ENCODE measurements at regions not wholly inside any gene's neighbourhood (a gene's known extent, or its start where the extent isn't known, plus 50 kb on each side); places are given as distances from the start of the nearest gene placed in this dataset.

- DNase-seq (ENCODE audit: low read depth, low spot score) = no peak
These were observed 83.0 kb downstream of the CXCL12 start for GRCh38 chr10:44301781-44302355.

DNA sequence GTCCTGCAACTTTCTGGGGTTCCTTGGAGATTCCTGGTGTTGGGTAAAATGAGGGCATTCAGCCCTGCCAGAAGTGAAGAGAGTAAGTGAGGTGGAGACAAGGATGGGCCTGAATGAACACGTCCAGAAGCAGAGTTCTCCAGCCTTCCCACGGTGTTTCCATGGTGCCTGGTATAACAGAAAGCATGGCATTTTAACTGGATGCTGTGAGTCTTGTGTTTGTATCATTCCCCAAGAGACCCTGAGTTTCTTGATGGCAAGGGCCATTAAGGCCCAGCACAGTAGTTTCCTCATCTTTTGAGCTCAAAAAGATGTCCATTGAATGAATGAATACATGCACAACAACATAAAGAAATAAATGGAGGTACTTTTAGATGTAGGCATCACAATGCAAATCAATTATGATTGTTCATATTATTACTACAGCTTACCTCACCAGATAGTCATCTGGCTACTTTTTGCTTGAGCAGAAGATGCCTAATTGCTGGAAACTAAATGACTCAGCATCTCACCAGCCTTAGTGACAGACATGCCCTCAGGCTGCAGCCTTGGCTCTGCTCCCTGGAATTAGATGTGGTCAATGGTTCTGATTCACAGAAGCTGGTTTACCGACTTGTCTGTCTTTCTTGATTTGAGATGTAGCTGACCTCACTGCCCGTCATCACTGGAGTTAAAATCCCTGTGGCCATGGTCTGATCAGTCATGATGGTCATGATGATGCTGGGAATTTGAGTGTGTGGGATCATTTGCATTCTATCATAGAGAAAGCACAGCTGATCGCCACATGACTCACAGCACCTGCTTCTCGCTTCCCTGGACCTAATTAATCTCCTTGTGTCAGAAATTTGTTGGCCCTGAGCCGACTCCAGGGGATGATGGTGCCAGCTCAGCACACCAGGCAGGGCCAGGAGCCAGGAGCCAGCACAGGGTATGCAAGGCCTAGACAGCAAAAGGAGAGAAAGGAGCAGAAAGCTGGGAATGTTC is 83.9 kb downstream of the CXCL12 start:
- no peak for DNase-seq (ENCODE audit: low read depth, low spot score)

GRCh38 chr10:44298713-44299112 is 86.2 kb downstream of the CXCL12 start:
- no peak for DNase-seq (ENCODE audit: low read depth, low spot score)

DNA sequence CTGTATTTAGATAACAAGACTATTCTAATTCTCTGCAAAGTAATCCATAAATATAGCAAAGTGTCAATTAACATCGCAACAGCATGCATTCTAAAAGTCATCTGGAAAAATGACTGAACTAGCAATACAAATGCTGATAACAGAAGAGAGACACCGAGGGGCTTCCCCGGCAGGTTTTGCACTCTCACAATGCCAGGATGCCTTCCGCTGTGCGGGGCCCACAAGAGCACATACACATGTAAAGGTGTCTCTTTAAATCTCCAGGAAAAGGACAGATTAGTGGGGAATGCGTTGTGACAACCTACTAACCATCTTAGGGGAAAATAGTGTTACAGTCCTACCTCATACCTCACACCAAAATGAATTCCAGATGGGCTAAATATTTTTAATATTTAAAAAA is 86.9 kb downstream of the CXCL12 start:
- no peak for DNase-seq (ENCODE audit: low read depth, low spot score)

- no peak for DNase-seq (ENCODE audit: low read depth, low spot score)
These were observed 89.2 kb downstream of the CXCL12 start for GRCh38 chr10:44295644-44296241.

- DNase-seq (ENCODE audit: low read depth, low spot score) = no peak
These were observed 90.0 kb downstream of the CXCL12 start for GRCh38 chr10:44294726-44295412.

DNA sequence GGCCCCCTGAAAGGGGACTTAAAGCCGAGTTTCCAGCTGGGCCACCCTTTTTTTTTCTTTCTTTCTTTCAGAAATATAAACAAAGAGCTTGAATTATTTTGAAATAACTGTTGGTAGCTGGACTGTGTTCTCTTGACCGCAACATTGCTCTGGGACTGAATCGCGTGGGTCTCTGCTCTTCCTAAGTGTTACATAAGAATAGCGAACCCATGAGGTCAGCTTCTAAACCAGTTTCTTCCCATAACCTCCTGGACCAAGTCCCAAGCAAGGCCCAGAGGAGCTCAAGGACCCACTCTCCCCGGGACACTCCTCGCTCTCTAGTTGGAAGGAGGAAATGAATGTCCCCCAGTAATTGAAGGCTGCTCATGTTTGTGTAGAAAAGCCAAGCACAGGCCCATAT is 91.1 kb downstream of the CXCL12 start:
- DNase-seq (ENCODE audit: low read depth, low spot score) = no peak

- DNase-seq (ENCODE audit: low read depth, low spot score) = no peak
These were observed 91.6 kb downstream of the CXCL12 start for GRCh38 chr10:44293306-44293778.

GRCh38 chr10:44292390-44293002 is 92.4 kb downstream of the CXCL12 start:
- no peak for DNase-seq (ENCODE audit: low read depth, low spot score)

DNA sequence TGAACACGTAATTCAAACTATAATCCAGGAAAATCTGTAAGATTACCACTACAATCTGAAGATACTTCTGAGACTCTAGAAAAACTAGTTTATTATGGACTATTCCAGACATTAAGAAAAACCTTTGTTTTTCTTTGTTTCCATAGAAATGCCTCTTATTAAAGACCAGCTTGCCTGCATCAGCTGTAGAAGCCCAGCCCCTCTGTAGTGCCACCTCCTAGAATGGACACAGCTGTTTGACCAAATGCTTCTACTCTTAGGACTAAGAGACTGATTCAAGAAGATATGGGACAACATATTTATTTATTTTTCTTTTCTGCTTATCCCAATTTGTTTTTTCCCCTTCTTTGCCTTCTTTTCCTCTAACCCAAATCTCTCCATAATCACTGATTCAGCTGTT is 93.8 kb downstream of the CXCL12 start:
- DNase-seq (ENCODE audit: low read depth, low spot score) = no peak

GRCh38 chr10:44289125-44289524 is 95.8 kb downstream of the CXCL12 start:
- no peak for DNase-seq (ENCODE audit: low read depth, low spot score)

GRCh38 chr10:44287408-44287807 is 97.5 kb downstream of the CXCL12 start:
- DNase-seq (ENCODE audit: low read depth, low spot score) = no peak

DNA sequence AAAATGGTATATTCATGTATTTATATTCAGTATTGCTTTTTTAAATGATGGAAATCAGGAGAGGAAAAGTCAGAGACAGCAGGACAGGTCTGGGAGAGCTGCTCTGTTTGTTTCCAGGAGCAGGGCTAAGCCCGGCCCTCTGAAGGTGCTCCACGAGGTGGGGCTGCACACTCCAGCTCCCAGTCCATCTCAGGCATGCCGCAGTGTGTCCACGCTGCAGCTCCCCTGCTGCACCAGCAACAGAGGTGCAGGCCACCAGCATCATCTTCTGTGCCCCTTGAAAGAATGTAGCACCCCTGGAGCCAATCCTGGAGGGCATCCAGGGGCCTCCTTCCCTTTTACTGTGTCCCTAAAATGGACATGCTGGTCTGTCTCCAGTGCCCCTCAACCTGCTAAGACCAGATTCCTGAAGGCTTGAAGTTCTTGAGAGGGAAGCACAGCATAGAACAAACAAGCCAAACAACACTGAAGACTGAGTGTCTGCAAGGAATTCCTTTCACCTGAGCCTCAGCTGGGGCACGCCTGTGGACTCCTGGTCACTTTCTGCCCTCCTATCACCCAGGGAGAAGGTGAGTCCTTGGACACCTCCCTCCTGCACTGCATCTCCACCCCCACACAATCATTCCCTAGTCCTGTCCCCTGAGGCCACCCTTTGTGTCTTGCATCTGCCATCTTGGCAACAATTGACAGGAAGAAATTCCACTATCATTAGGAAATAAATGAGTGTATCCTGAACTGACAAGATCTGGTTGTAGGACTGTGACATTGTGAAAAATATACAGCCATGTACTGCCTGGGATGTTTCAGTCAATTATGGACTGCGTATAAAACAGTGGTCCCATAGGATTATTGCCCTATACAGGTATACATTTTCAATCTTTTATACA is 100.5 kb downstream of the CXCL12 start:
- DNase-seq (ENCODE audit: low read depth, low spot score) = no peak

DNA sequence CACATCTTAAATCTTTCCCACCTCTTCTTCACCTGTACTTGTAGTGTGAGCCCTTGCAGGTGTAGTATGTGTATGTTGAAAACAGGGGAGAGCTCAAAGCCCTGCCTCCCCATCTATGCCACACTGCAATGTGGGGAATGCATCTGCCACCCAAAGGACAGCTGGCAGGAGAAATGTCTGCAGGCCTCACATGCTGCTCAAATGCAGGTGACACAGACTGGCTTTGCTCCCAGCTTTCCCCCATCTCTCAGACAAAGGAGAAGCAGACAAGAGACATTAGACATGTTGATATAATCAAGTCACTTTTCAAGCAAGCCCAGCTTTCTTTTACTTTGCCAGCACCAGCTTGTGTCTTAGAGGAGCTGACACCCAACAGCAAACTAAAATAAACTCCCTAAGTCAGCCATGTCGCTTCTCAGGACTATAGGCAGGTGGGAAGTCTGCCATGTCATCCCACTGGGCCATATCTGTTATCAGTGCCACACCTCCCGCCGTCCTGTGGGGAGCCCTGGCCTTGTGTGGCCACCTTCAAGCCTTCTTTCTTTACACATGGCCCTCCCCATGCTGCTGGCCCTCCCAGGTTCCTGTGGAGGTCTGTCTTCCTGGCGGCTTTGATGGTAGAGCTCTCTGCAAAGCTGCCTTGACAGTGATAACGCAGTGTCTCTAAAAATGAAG is 102.1 kb downstream of the CXCL12 start:
- no peak for DNase-seq (ENCODE audit: low read depth, low spot score)

DNA sequence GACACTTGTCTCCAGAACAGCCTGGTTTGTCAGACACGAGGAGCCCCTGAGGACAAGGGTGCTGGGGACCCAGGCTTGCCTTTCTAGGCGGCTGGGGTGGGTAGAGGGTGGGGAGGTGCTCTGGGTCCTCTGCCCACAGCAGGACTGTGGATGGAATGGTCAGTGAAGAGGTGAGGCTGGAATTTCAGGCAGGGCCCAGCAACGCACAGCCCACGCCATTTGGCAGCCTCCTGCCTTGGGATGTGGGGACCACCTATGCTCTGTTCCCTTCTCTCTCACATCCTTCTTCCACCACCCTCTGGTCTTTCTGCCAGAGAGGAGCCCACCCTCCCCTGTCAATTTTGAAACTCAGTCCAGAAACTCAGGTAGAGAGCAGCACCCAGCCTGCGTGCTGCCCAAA is 103.2 kb downstream of the CXCL12 start:
- DNase-seq (ENCODE audit: low read depth, low spot score) = no peak

DNA sequence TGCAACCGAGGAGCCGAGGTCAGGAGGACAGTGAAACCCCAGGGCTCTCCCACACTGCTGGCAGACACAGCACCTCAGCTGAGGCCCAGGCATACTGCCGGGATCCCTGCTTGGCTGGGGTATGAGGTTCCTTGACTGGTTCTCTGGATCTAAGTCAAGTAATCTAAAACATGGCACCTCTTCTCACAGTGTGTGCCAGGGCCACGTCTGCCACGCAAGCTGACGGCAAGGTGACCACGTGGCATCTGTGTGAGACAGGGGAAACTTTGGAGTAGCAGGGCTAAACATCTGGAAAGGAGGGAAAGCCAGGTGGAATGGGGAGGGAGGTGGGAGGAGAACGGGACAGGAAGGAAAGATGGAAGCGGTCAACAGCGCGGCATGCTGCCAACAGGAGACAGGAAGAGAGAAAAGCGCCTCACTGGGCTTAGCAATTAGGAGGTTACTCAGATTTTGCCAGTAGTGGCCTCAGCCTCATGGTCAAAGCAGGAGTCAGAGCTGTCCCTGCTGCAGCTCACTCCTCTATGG is 103.7 kb downstream of the CXCL12 start:
- no peak for DNase-seq (ENCODE audit: low read depth, low spot score)

- no peak for DNase-seq (ENCODE audit: low read depth, low spot score)
These were observed 104.5 kb downstream of the CXCL12 start for GRCh38 chr10:44280226-44281014.

- no peak for DNase-seq (ENCODE audit: low read depth, low spot score)
These were observed 105.3 kb downstream of the CXCL12 start for GRCh38 chr10:44279426-44280126.

Data from iPS DF 19.7 (cell line).